ENCODE measurements at regions not wholly inside any gene's neighbourhood (a gene's known extent, or its start where the extent isn't known, plus 50 kb on each side); places are given as distances from the start of the nearest gene placed in this dataset.

GRCh38 chr4:181971411-181971810 lies 271.8 kb upstream of the TENM3 start:
- Histone ChIP-seq H3K79me2 (ENCODE audit: insufficient read depth, low read length) (no peaks in the 10 kb centered on the region), H3K27ac (ENCODE audit: extremely low read length, insufficient read depth, low read length) (no peak overlapping the region), H3K4me2 (ENCODE audit: low read depth, low read length) (no peak overlapping the region), H4K20me1 (ENCODE audit: insufficient read depth, low read length) (no peaks in the 10 kb centered on the region), H3K27me3 (ENCODE audit: control insufficient read depth in 1 of 2, insufficient read depth in 2 of 2, low read length in 2 of 2) (no peaks in the 10 kb centered on the region), H3K4me1 (ENCODE audit: insufficient read depth, low read length) (no peaks in the 10 kb centered on the region), H3K4me3 (replicated peaks in 1 of 3; ENCODE audit: insufficient read depth in 1 of 3, low read depth in 2 of 3, low read length in 3 of 3) (no peak overlapping the region), H2AFZ (ENCODE audit: low read length) (no peak overlapping the region), H3K36me3 (replicated peaks in 1 of 2; ENCODE audit: control insufficient read depth in 1 of 2, insufficient read depth in 2 of 2, low read length in 2 of 2) (no peaks in the 10 kb centered on the region), H3K9ac (ENCODE audit: insufficient read depth, low read depth, low read length) (no peak overlapping the region), H3K9me3 (ENCODE audit: low read length) (no peaks in the 10 kb centered on the region)
- TF ChIP-seq ZFP91 (CRISPR knock-in tag; IDR thresholded peaks at IDR 0.05; ENCODE audit: borderline replicate concordance) (no peak), RBM39 (IDR thresholded peaks at IDR 0.05; ENCODE audit: low read depth, low read length, poor library complexity, severe bottlenecking) (no peak), U2AF2 (IDR thresholded peaks at IDR 0.05; ENCODE audit: low read depth, low read length) (no peak), TEAD3 (CRISPR knock-in tag; optimal IDR thresholded peaks at IDR 0.05; ENCODE audit: borderline replicate concordance) (no peak), ZNF501 (CRISPR knock-in tag; IDR thresholded peaks at IDR 0.05) (no peak), CCAR2 (optimal IDR thresholded peaks at IDR 0.05; ENCODE audit: low read depth, low read length) (no peak), ZNF740 (CRISPR knock-in tag; IDR thresholded peaks at IDR 0.05) (no peak), ZNF256 (CRISPR knock-in tag; conservative IDR thresholded peaks at IDR 0.05) (no peak), ZNF143 (CRISPR knock-in tag; IDR thresholded peaks at IDR 0.05) (no peak)
- ATAC-seq (no peak), DNase-seq (ENCODE audit: low spot score) (no peak), FAIRE-seq (no peak)
- ChIA-PET CTCF (ENCODE audit: low intra/inter-chr PET ratio, low total read pairs) (no interaction called here), POLR2A (no interaction called here)
- 2% methylated on average over 4 of the region's 4 CpGs for WGBS (ENCODE audit: low lambda C conversion rate)
- in situ Hi-C loops (cut with HindIII; ENCODE audit: extremely low pct_ligation_motif_present, low pct_unique_long_range_greater_than_20kb) (no loop called here), intact Hi-C loops (cut with micrococcal nuclease; ENCODE audit: unreplicated experiment) (no loop called here)
- no TSS peak for BruUV-seq (replicated peaks)

All from HepG2 (cell line).